BLaER1 treated with 17β-estradiol and CSF1 and Interleukin-3, amounts not matched to agents 10 nM and 100 nM (cell line): ENCODE measurements at regions not wholly inside any gene's neighbourhood (a gene's known extent, or its start where the extent isn't known, plus 50 kb on each side); places are given as distances from the start of the nearest gene placed in this dataset.

Experiments used
- H3K27ac ChIP-seq, 11 experiments: shearing (Covaris generic); formaldehyde crosslinking; 2 replicates each; pipeline ENCODE4 v1.8.1; 2022
- H3K27me3 ChIP-seq, 11 experiments: shearing (Covaris generic); formaldehyde crosslinking; 2 replicates each; pipeline ENCODE4 v1.8.1; 2022
- H3K36me3 ChIP-seq, 11 experiments: shearing (Covaris generic); formaldehyde crosslinking; 2 replicates each; pipeline ENCODE4 v1.8.1; 2022
- H3K4me1 ChIP-seq, 10 experiments: shearing (Covaris generic); formaldehyde crosslinking; 2 replicates each; pipeline ENCODE4 v1.8.1; 2022
- H3K4me2 ChIP-seq, 11 experiments: shearing (Covaris generic); formaldehyde crosslinking; 2 replicates each; pipeline ENCODE4 v1.8.1; 2022
- H3K4me3 ChIP-seq, 10 experiments: shearing (Covaris generic); formaldehyde crosslinking; 2 replicates each; pipeline ENCODE4 v1.8.1; 2022
- H3K9ac ChIP-seq, 11 experiments: shearing (Covaris generic); formaldehyde crosslinking; 2 replicates each; pipeline ENCODE4 v1.8.1; 2022
- H3K9me3 ChIP-seq, 11 experiments: shearing (Covaris generic); formaldehyde crosslinking; replicated peaks in 1 of 11; 2 replicates each; pipeline ENCODE4 v1.8.1; 2022
- H4K20me1 ChIP-seq, 11 experiments: shearing (Covaris generic); formaldehyde crosslinking; 2 replicates each; pipeline ENCODE4 v1.8.1; 2022
- Cebpa-rat ChIP-seq, 11 experiments: shearing (Covaris generic); IDR thresholded peaks; 2 replicates each; pipeline ENCODE4 v1.8.1; 2022

DNA sequence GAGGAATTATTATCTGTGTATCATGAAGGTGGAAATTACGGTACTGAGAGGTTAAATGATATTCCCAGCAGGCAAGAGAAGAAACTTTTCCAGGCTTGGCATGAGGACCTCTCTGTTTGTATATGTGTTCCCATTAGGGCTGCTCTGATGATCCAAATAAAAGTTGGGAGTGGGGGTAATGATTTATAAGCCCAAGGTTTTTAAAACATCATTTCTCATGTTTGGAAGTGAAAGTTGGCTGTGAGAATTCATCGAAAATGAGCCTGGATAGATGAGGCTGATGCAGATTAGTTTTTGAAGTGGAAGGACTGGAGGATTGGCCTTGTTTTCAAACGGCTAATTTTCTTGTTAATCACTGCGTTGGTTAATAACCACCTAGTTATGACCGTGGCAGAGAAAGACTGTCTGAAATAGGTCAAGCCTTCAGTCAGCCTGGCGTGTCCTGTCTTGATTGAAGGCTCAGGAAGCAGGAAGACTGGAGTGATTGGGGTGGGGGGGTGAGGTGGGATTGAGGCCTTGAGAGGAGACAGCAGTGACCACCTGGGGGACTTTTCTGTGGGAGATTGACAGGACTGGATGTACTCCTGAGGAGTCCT is 391.0 kb upstream of the WWC1 start:
- Histone ChIP-seq H3K4me2 (no peak overlapping the region), H3K27ac (no peak overlapping the region), H3K36me3 (peaks cover 0 to 23% (median 0%) of the 10 kb centered on the region in 11 experiments; a peak in 4 of 22 replicates), H3K9ac (no peak overlapping the region), H3K27me3 (no peaks in the 10 kb centered on the region), H4K20me1 (peaks cover 0 to 5% (median 0%) of the 10 kb centered on the region in 11 experiments; a peak in 1 of 22 replicates), H3K9me3 (no peaks in the 10 kb centered on the region), H3K4me1 (no peaks in the 10 kb centered on the region), H3K4me3 (no peak overlapping the region)
- TF ChIP-seq Cebpa-rat (IDR thresholded peaks at IDR 0.05) = no peak

DNA sequence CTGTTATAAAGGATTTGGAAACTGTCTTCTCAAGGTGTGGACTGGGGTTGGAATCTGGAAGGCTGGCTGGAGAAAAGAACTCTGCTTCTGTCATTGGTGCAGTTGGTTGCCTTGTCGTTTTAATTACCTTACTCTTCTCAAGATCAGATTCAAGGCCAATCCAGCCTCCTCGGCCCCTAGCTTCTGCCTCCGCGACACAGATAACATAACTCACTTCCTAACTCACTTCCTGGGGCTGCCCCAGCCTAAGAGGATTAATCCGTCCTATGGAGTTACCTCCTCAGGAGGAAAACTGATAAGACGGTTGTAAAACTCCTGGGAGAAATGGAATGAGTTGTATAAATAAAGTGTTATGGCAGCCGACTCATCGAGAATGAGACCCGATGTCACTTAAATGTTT is 389.1 kb upstream of the WWC1 start:
- no peak overlapping the region for H3K4me3 ChIP-seq
- H3K9me3 ChIP-seq = no peaks in the 10 kb centered on the region
- H3K9ac ChIP-seq = no peak overlapping the region
- TF ChIP-seq Cebpa-rat (IDR thresholded peaks at IDR 0.05) = no peak
- no peaks in the 10 kb centered on the region for H4K20me1 ChIP-seq
- no peak overlapping the region for H3K4me2 ChIP-seq
- H3K36me3 ChIP-seq = peaks cover 0 to 20% (median 0%) of the 10 kb centered on the region in 11 experiments; a peak in 4 of 22 replicates
- H3K27ac ChIP-seq = no peak overlapping the region
- H3K27me3 ChIP-seq = no peaks in the 10 kb centered on the region
- H3K4me1 ChIP-seq = no peaks in the 10 kb centered on the region

DNA sequence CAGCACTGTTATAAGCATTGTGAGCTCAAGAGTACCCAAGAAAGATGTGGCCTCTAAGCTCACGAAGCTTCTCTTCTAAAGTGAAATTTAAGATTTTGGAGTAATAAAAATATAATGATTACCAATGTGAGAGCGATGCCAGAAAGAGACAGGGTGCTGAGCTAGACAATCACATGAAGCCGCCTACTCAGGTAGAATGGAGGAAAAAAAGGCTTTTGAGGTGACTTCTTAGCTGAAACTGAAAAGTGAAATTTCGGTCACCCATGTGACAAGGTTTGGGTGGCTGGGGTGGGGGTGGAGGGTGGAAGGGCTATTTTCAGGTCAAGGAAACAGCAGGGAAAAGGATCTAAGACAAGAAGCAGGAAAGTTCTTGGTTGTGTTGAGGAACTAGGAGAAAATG is 388.2 kb upstream of the WWC1 start:
- Histone ChIP-seq H3K27ac (no peak overlapping the region), H3K36me3 (peaks cover 0 to 20% (median 0%) of the 10 kb centered on the region in 11 experiments; a peak in 4 of 22 replicates), H3K9ac (no peak overlapping the region), H3K4me3 (no peak overlapping the region), H3K4me2 (no peak overlapping the region), H3K4me1 (no peaks in the 10 kb centered on the region), H3K9me3 (no peaks in the 10 kb centered on the region), H3K27me3 (no peaks in the 10 kb centered on the region), H4K20me1 (no peaks in the 10 kb centered on the region)
- no peak for TF ChIP-seq Cebpa-rat (IDR thresholded peaks at IDR 0.05)

DNA sequence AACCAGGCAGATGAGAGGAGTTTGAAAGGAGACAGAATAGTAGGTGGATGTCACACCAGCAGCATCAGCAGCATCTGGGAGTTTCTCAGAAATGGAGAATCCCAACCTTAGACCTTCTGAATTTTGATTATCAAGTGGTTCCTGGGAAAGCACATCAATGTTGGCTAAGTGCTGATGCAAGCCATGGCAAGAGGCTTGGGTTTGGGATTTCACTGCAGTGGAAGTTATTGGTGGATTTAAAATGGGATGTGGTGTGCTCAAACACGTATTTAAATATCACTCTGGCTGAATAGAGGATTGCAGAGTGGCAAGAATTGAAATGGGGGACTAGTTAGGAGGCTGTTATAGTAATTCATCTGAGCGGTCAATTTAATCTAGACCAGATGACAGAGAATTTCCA is 387.8 kb upstream of the WWC1 start:
- no peak overlapping the region for H3K9ac ChIP-seq
- no peaks in the 10 kb centered on the region for H3K27me3 ChIP-seq
- no peak overlapping the region for H3K4me2 ChIP-seq
- no peaks in the 10 kb centered on the region for H3K9me3 ChIP-seq
- H3K4me1 ChIP-seq = 0 out of 20 replicates have a peak, but pooled peaks cover 0 to 1% (median 0%) of the 10 kb centered on the region in 10 experiments
- no peaks in the 10 kb centered on the region for H4K20me1 ChIP-seq
- no peak for TF ChIP-seq Cebpa-rat (IDR thresholded peaks at IDR 0.05)
- no peak overlapping the region for H3K4me3 ChIP-seq
- H3K36me3 ChIP-seq = peaks cover 0 to 20% (median 0%) of the 10 kb centered on the region in 11 experiments; a peak in 3 of 22 replicates
- no peak overlapping the region for H3K27ac ChIP-seq

DNA sequence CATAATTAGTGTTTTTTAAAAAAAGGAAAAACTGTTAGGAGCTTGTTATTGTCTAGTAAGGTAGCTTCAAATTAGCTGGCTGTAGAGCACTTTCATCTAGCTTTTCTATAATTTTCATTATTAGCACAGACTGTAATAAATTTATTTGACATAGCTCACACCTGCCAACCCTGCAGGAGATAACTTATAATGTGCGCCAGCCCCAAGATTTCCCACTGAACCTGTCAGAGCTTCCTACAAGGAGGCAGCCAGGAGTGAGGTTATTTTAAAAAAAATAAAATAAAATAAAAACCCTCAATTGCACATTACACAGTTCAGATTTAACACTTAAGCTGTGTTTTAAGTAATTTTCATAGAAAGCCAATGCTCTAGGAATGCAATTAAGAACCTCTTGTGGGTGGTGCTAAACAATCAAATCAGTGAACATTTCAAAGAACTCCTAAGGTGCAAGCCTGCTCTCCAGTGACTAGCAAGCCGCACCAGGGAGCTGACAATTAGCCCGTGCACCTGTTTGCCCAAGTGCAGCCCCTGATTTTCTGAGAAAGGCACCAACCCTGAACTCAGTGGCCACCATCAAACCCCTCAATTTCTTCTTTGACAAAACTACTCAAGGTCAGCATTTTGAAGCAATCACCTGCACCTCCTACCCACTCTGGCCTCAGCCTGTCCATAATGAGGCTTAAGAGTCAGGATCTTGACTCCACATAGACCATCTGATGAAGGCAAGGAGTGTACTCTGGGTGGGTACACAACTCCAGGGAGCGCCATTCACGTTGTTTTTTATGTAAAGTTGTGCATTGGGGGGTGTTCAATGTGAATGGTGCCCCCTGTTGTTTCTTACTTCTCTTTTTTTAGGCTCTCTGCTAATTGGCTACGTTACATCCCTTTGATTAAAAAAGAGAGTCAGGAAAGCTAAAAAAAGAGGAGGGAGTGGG is 385.3 kb upstream of the WWC1 start:
- Histone ChIP-seq H3K27me3 (no peaks in the 10 kb centered on the region), H3K4me1 (0 out of 20 replicates have a peak, but pooled peaks cover 0 to 7% (median 0%) of the 10 kb centered on the region in 10 experiments), H3K4me2 (no peak overlapping the region), H4K20me1 (no peaks in the 10 kb centered on the region), H3K36me3 (peaks cover 0 to 5% (median 0%) of the 10 kb centered on the region in 11 experiments; a peak in 3 of 22 replicates), H3K4me3 (no peak overlapping the region), H3K27ac (no peak overlapping the region), H3K9me3 (no peaks in the 10 kb centered on the region), H3K9ac (no peak overlapping the region)
- TF ChIP-seq Cebpa-rat (IDR thresholded peaks at IDR 0.05) = no peak

DNA sequence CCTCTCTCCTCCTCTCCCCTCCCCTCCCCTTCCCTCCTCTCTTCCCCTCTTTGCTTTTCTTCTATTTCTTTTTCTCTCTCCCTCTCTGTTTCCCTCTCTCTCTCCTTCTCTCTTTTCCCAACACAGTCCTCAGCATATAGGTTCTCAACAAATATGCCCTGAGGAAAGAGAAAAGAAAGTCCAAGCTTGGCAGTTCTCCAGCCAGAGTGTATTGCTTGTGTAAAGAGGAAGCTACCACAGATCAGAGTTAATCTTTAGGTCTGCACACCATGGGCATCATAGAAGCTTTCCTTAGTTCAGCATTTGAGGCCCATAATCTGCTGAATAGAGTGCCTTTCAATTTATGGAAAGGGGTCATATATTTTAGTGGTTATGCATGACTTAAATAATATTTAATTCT is 382.8 kb upstream of the WWC1 start:
- H3K36me3 ChIP-seq = peaks cover 0 to 10% (median 0%) of the 10 kb centered on the region in 11 experiments; a peak in 2 of 22 replicates
- H3K27me3 ChIP-seq = no peaks in the 10 kb centered on the region; a peak in 1 of 22 replicates
- no peaks in the 10 kb centered on the region for H4K20me1 ChIP-seq
- TF ChIP-seq Cebpa-rat (IDR thresholded peaks at IDR 0.05) = no peak
- H3K4me1 ChIP-seq = 0 out of 20 replicates have a peak, but pooled peaks cover 0 to 7% (median 0%) of the 10 kb centered on the region in 10 experiments
- no peak overlapping the region for H3K27ac ChIP-seq
- H3K9ac ChIP-seq = no peak overlapping the region
- H3K4me3 ChIP-seq = no peak overlapping the region
- H3K4me2 ChIP-seq = no peak overlapping the region
- H3K9me3 ChIP-seq = no peaks in the 10 kb centered on the region

DNA sequence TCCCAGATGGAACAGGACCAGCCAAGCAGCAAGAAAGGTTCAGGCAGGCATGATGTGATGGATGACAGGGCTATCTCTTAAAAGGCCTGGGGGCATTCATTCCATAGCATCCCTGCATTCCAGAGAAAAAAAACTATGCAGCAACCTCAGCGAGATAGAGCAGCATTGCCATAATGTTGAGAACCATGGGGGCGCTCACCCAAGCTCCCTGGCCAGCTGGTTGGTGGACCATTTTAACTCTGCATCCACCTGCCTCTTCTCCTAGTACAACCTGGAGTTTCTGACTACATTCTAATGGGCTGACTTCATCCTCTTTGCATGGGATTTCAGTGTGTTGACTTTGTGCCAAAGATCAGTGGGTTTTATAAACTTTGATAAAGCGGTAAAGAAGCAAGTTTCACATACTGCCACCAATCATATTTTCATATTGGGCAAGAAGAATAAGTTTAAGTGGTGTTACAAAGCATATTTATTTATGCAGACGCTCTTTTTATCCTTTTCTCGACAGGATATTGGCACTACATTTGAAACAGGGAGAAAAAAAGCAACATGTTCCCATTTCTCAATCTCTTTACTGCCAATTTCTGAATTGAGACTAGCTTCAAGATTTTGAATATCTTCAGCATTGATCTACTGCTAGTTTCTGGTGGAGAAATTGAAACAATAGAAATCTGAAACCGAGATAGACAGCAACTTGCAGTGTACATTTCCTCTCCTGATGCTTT is 378.3 kb upstream of the WWC1 start:
- Histone ChIP-seq H3K27me3 (no peaks in the 10 kb centered on the region; a peak in 1 of 22 replicates), H4K20me1 (no peaks in the 10 kb centered on the region), H3K27ac (no peak overlapping the region), H3K9ac (no peak overlapping the region), H3K36me3 (peaks cover 0 to 22% (median 0%) of the 10 kb centered on the region in 11 experiments; a peak in 4 of 22 replicates), H3K4me1 (peaks cover 0 to 25% (median 0%) of the 10 kb centered on the region in 10 experiments; a peak in 7 of 20 replicates), H3K4me3 (no peak overlapping the region), H3K9me3 (no peaks in the 10 kb centered on the region), H3K4me2 (no peak overlapping the region)
- TF ChIP-seq Cebpa-rat (IDR thresholded peaks at IDR 0.05) = no peak

DNA sequence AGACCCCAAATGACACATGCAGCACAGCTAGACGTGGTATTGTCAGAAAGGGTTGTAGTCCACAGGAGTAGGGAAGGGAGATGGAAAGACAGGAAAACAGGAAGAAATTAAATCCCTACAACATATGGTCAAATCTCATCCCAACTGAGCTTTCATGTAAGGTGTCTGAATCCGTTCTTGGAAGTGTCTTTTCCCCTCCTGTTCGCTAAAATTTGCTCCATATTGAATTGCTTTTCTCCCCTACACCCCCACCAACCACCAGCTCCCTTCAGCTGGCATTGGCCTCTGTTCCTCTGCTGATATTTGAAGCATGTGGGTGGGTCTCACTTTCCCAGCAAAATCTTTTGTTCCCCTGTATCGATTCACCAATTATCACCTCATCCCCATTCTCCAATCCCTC is 376.2 kb upstream of the WWC1 start:
- no peak overlapping the region for H3K4me2 ChIP-seq
- H3K9ac ChIP-seq = no peak overlapping the region
- peaks cover 0 to 22% (median 0%) of the 10 kb centered on the region in 11 experiments; a peak in 4 of 22 replicates for H3K36me3 ChIP-seq
- no peaks in the 10 kb centered on the region; a peak in 1 of 22 replicates for H3K27me3 ChIP-seq
- no peaks in the 10 kb centered on the region for H4K20me1 ChIP-seq
- H3K4me1 ChIP-seq = peaks cover 0 to 20% (median 0%) of the 10 kb centered on the region in 10 experiments; a peak in 7 of 20 replicates
- H3K4me3 ChIP-seq = no peak overlapping the region
- TF ChIP-seq Cebpa-rat (IDR thresholded peaks at IDR 0.05) = no peak
- H3K9me3 ChIP-seq = no peaks in the 10 kb centered on the region
- H3K27ac ChIP-seq = no peak overlapping the region
